BLaER1 (cell line): ENCODE measurements at regions not wholly inside any gene's neighbourhood (a gene's known extent, or its start where the extent isn't known, plus 50 kb on each side); places are given as distances from the start of the nearest gene placed in this dataset.
A peak's percentile ranks its signal among the peaks of the same experiment; 100 is the strongest.

Experiments
- H3K27ac ChIP-seq: shearing (Covaris generic); formaldehyde crosslinking; 2 replicates; pipeline ENCODE4 v1.8.1; 2022
- H3K27me3 ChIP-seq: shearing (Covaris generic); formaldehyde crosslinking; 2 replicates; pipeline ENCODE4 v1.8.1; 2022
- H3K36me3 ChIP-seq: shearing (Covaris generic); formaldehyde crosslinking; 2 replicates; pipeline ENCODE4 v1.8.1; 2022
- H3K4me1 ChIP-seq: shearing (Covaris generic); formaldehyde crosslinking; 2 replicates; pipeline ENCODE4 v1.8.1; 2022
- H3K4me2 ChIP-seq: shearing (Covaris generic); formaldehyde crosslinking; 2 replicates; pipeline ENCODE4 v1.8.1; 2022
- H3K4me3 ChIP-seq: shearing (Covaris generic); formaldehyde crosslinking; 2 replicates; pipeline ENCODE4 v1.8.1; 2022
- H3K9ac ChIP-seq: shearing (Covaris generic); formaldehyde crosslinking; 2 replicates; pipeline ENCODE4 v1.8.1; 2022
- H3K9me3 ChIP-seq: shearing (Covaris generic); formaldehyde crosslinking; 2 replicates; pipeline ENCODE4 v1.8.1; 2022
- H4K20me1 ChIP-seq: shearing (Covaris generic); formaldehyde crosslinking; 2 replicates; pipeline ENCODE4 v1.8.1; 2022
- Cebpa-rat ChIP-seq: shearing (Covaris generic); IDR thresholded peaks from 2 replicates; pipeline ENCODE4 v1.8.1; 2022

GRCh38 chr22:44362249-44363012 lies 49.7 kb upstream of the SHISAL1 start:
- Histone ChIP-seq H3K27ac (no peak overlapping the region), H3K4me3 (no peak overlapping the region)

More at GRCh38 chr22:44362249-44363012, 49.7 kb upstream of the SHISAL1 start:
- Histone ChIP-seq H3K9me3 (no peaks in the 10 kb centered on the region), H3K4me1 (peaks cover 45% of the 10 kb centered on the region), H3K4me2 (0 out of 2 replicates have a peak overlapping the region, but pooled peaks have one; percentile 23), H4K20me1 (no peaks in the 10 kb centered on the region), H3K36me3 (no peaks in the 10 kb centered on the region), H3K9ac (no peak overlapping the region), H3K27me3 (no peaks in the 10 kb centered on the region)
- TF ChIP-seq Cebpa-rat, result no peak
